22Rv1 (cell line): ENCODE measurements at regions not wholly inside any gene's neighbourhood (a gene's known extent, or its start where the extent isn't known, plus 50 kb on each side); places are given as distances from the start of the nearest gene placed in this dataset.

Experiments
- H3K27ac ChIP-seq: fragments of 450-650 bp; 2 replicates; pipeline ENCODE4 v1.5.1; 2017
- ZFX ChIP-seq: fragments of 450-650 bp; IDR thresholded peaks from 2 replicates; pipeline ENCODE4 v1.6.1; 2017; ENCODE audit warnings: antibody characterized with exemption, borderline replicate concordance
- TF ChIP-seq, protein P1 (sequence below): fragments of 450-650 bp; IDR thresholded peaks from 2 replicates; pipeline ENCODE4 v1.5.1; 2017; ENCODE audit warnings: mild to moderate bottlenecking

DNA sequence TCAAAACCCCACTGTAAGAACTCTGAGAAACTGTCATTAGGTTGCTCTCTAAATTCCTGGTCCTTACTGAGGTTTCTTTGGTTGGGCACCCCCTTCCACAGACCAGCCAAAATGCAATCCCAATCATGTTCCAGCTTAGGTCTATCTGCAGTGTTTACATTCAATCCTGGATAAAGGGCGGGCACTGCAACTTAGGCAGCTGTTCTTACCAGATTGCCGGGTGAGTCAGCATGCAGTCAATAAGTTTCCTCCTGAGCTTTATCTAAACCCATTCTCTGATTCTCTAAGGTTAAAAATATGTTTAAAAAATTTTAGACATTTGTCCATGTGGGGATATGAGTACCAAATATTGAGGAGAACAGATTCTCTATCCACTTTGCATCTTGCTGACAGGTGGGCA, 197.8 kb downstream of the HAO1 start:
- TF ChIP-seq, protein P1, sequence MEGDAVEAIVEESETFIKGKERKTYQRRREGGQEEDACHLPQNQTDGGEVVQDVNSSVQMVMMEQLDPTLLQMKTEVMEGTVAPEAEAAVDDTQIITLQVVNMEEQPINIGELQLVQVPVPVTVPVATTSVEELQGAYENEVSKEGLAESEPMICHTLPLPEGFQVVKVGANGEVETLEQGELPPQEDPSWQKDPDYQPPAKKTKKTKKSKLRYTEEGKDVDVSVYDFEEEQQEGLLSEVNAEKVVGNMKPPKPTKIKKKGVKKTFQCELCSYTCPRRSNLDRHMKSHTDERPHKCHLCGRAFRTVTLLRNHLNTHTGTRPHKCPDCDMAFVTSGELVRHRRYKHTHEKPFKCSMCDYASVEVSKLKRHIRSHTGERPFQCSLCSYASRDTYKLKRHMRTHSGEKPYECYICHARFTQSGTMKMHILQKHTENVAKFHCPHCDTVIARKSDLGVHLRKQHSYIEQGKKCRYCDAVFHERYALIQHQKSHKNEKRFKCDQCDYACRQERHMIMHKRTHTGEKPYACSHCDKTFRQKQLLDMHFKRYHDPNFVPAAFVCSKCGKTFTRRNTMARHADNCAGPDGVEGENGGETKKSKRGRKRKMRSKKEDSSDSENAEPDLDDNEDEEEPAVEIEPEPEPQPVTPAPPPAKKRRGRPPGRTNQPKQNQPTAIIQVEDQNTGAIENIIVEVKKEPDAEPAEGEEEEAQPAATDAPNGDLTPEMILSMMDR: no peak
- TF ChIP-seq ZFX: no peak
- H3K27ac ChIP-seq: no peak overlapping the region

DNA sequence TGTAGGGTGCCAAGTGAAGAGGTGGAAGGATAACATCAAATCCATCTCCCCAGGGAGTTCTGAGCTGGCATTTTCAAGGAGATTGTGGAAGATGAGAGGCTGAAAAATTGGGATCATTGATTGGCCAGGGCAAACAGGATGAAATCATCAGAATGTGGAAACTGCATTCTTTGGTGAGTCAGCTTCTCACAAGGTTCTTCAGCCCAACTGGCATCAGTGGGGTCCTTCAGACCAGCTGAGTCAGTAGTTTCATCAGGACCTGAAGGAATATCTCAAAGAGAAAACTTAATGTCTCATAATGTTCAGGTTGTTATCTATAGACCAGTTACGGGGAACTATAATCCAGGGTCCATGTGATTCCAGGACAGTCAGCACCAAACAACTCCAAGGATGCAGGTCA, 195.8 kb downstream of the HAO1 start:
- no peak overlapping the region for H3K27ac ChIP-seq
- TF ChIP-seq, protein P1: no peak
- TF ChIP-seq ZFX: no peak

DNA sequence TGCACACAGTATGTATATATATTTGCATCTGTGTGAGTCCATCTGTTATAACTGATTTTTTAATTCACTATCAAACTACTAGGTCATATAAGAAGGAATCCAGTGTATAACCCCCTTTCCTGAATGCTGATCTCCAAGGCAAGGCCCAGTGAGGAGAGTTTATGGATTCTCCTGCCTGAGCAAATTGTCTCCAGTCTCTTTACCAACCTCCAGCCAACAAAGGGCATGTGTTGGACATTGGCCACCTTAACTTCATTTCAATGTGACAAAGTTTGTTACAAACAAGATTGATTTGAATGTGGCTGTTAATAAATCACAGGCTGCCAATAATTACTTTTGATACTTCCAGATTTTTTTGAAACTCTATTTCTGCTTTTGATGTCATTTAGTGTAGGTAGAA, 191.6 kb downstream of the HAO1 start:
- TF ChIP-seq, protein P1: no peak
- TF ChIP-seq ZFX: no peak
- H3K27ac ChIP-seq: no peak overlapping the region

DNA sequence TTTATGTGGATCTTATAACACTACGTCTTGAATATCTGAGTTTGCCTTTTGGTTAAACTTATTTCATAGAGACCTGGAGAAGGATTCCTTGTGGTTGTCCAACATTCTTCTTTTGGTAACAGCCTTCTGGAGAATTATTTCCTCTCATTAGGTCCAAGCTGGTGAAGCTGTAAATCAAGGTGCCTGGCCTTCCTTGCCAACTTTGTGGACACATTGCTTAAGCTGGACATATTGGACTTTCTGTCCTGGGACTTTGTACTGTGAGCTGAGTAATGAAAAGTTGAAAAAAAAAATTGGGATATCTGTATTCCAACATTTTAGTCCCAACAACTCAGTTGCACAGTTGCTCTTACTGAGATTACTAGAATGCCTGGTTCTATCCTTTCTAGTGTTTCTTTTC, 186.2 kb downstream of the HAO1 start:
- H3K27ac ChIP-seq: no peak overlapping the region
- TF ChIP-seq, protein P1: no peak
- TF ChIP-seq ZFX: no peak

DNA sequence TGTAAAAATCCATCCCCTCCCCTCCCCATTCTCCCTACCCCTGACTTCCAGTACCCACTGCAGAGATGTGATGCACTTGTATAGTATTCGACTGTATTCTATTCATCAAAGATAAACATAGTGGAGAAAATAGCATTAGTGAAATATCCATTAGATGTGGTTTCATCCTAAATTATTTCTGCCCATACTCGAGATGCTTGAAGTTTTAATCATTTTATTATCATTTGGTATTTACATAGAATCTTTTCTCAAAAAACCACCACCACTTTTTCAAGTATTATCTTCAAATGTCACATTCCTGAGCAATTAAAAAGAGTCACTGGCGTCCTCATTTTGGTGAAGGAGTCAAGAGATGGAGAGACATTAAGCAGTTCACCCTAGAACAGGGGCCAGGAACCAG, 181.9 kb downstream of the HAO1 start:
- no peak overlapping the region for H3K27ac ChIP-seq
- TF ChIP-seq, protein P1: no peak
- no peak for TF ChIP-seq ZFX

DNA sequence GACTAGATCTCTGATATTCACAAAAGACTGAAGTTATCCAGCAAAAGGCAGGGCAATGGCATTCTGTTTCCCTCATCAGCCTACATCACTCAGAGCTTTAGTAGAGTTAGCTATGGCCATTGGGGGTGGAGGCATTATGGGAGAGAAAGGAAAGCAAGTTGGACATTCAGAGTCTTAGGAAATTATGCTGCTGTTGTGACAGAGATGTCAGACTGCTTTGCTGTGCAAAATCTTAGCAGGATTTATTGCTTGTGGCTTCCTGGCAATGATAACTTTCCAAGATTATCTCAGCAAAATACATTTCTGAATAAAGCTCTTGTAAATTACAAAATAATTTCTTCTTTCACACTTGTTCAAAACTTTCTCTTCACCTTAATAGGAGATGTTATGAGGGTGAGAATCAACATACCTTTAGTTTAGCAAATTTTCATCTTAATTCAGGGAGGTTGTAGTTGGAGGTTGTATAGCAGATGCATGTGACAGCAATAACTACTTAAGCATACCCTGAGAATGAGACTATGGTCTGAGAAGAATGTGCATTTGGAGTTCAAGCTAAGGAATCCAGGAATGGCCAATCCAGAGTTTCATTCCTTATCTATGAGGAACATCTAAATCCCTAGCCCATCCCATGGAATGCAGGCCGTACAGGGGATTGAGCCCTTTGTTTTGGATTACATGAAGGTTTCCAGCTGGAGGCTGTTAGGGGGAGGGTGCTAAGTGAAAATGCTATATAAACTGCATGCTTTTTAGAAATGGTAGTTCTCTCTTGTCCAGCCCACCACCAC, 179.8 kb downstream of the HAO1 start:
- no peak overlapping the region for H3K27ac ChIP-seq
- TF ChIP-seq, protein P1: no peak
- no peak for TF ChIP-seq ZFX

DNA sequence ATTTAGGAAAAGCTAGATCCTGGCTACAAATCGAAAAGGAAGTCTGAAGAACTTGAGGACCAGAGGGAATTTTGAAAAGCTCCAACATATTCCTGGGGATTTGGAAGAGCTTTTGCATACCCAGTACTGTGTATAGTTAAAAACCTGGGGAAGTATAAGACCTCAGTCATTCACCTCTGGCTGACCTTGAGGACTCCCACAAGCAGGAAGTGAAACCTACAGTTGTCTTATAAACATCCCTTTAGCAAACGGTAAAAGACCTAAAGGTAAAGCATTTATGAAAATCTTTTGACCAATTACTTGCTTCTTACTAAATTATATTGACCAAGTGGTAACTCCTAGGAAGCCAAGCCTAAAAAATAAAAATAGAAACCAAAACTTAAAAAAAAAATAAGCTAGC, 175.0 kb downstream of the HAO1 start:
- TF ChIP-seq, protein P1: no peak
- TF ChIP-seq ZFX: no peak
- H3K27ac ChIP-seq: no peak overlapping the region
